AG09309 (cell line): ENCODE measurements at regions not wholly inside any gene's neighbourhood (a gene's known extent, or its start where the extent isn't known, plus 50 kb on each side); places are given as distances from the start of the nearest gene placed in this dataset.

ENCODE experiments used
- DNase-seq: peaks from one replicate; pipeline ENCODE4 v3.0.0-alpha.2; 2010; ENCODE audit warnings: low read depth
- H3K4me3 ChIP-seq: 2 replicates; pipeline ENCODE4 v1.5.1; 2011; ENCODE audit warnings: mild to moderate bottlenecking, low read depth, low read length, moderate library complexity; ENCODE audit not compliant: control insufficient read depth
- CTCF ChIP-seq: IDR thresholded peaks from 2 replicates; pipeline ENCODE4 v1.5.1; 2011; ENCODE audit warnings: mild to moderate bottlenecking, low read depth, low read length, inconsistent platforms; ENCODE audit not compliant: insufficient read depth, control insufficient read depth; ENCODE audit errors: missing control alignments

- TF ChIP-seq CTCF = no peak
- H3K4me3 ChIP-seq = no peak overlapping the region
- DNase-seq = no peak
Observed at GRCh38 chr12:93967454-93967853, 180.9 kb upstream of the PLXNC1 start.

- no peak for DNase-seq
- no peak for TF ChIP-seq CTCF
- no peak overlapping the region for H3K4me3 ChIP-seq
Observed at GRCh38 chr12:93968536-93969285, 179.7 kb upstream of the PLXNC1 start.

GRCh38 chr12:93970900-93971688 lies 177.3 kb upstream of the PLXNC1 start:
- no peak for DNase-seq
- TF ChIP-seq CTCF = no peak
- no peak overlapping the region for H3K4me3 ChIP-seq

GRCh38 chr12:93972411-93973208 lies 175.8 kb upstream of the PLXNC1 start:
- no peak overlapping the region for H3K4me3 ChIP-seq
- TF ChIP-seq CTCF = no peak
- DNase-seq = peak; percentile 73

- DNase-seq = no peak
- TF ChIP-seq CTCF = no peak
- H3K4me3 ChIP-seq = no peak overlapping the region
Observed at GRCh38 chr12:93974252-93974651, 174.1 kb upstream of the PLXNC1 start.

GRCh38 chr12:93976024-93976423 lies 172.4 kb upstream of the PLXNC1 start:
- TF ChIP-seq CTCF = no peak
- no peak overlapping the region for H3K4me3 ChIP-seq
- no peak for DNase-seq
